ENCODE measurements at regions not wholly inside any gene's neighbourhood (a gene's known extent, or its start where the extent isn't known, plus 50 kb on each side); places are given as distances from the start of the nearest gene placed in this dataset.

DNA sequence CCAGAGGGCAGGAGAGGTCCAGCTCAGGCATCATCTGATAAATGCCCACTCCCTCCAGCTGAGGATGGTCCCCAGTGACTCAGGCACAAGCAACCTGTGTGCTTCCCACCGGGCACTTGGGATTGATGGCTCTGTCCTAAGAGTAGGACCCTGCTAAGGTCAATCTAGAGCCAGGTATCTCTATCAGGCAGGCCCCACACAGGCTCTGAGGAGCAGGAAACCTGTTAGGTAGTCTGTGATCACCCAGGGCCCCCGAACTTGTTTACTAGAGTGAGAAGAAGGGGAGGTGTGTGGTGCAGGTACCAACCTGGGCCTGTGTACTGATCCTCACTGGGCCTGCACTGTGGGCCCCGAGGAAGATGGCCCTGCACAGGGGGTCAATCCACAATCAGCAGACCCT lies 119.6 kb upstream of the FSTL4 start:
- TF ChIP-seq, protein P1, sequence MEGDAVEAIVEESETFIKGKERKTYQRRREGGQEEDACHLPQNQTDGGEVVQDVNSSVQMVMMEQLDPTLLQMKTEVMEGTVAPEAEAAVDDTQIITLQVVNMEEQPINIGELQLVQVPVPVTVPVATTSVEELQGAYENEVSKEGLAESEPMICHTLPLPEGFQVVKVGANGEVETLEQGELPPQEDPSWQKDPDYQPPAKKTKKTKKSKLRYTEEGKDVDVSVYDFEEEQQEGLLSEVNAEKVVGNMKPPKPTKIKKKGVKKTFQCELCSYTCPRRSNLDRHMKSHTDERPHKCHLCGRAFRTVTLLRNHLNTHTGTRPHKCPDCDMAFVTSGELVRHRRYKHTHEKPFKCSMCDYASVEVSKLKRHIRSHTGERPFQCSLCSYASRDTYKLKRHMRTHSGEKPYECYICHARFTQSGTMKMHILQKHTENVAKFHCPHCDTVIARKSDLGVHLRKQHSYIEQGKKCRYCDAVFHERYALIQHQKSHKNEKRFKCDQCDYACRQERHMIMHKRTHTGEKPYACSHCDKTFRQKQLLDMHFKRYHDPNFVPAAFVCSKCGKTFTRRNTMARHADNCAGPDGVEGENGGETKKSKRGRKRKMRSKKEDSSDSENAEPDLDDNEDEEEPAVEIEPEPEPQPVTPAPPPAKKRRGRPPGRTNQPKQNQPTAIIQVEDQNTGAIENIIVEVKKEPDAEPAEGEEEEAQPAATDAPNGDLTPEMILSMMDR (conservative IDR thresholded peaks at IDR 0.05; ENCODE audit: low read length): no peak
- no peak for TF ChIP-seq EZH2phosphoT487 (IDR thresholded peaks at IDR 0.05; ENCODE audit: borderline replicate concordance)
